Uterus (tissue), 2 donors: ENCODE measurements at regions not wholly inside any gene's neighbourhood (a gene's known extent, or its start where the extent isn't known, plus 50 kb on each side); places are given as distances from the start of the nearest gene placed in this dataset.

Experiments
- POLR2A ChIP-seq, 2 donors: fragments of 450-650 bp; IDR thresholded peaks; one replicate each; pipeline ENCODE4 v1.6.1; 2016; ENCODE audit warnings: antibody characterized with exemption in 2 of 2, mild to moderate bottlenecking in 1 of 2, moderate library complexity in 1 of 2
- TF ChIP-seq, protein P1 (sequence below), 4 experiments: fragments of 200-600 bp in 2 of 4; fragments of 450-650 bp in 2 of 4; sonication (generic) in 2 of 4; IDR thresholded peaks; one replicate each; pipeline ENCODE4 v1.5.1; 2016 to 2019; ENCODE audit warnings: antibody characterized with exemption in 4 of 4, mild to moderate bottlenecking in 2 of 4, moderate library complexity in 1 of 4

DNA sequence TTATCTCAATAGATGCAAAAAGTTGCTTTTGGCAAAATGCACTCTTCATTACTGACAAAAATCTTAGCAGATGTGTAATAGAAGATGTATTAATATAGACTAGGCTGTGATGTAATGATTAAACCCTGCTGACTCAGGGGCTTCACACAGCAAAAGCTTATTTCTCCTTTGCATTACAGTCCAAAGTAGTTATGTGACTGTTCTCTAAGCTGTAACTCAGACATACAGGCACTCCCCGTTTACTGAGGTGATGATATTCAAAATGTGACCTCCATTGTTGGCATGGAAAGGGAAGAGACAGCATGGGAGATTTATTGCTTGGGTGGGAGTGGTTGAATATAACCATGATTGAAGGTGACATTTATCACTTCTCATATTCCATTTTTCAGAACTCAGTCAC lies 331.5 kb downstream of the SNAPC1 start:
- no peak for TF ChIP-seq POLR2A (IDR thresholded peaks at IDR 0.05)
- TF ChIP-seq, protein P1, sequence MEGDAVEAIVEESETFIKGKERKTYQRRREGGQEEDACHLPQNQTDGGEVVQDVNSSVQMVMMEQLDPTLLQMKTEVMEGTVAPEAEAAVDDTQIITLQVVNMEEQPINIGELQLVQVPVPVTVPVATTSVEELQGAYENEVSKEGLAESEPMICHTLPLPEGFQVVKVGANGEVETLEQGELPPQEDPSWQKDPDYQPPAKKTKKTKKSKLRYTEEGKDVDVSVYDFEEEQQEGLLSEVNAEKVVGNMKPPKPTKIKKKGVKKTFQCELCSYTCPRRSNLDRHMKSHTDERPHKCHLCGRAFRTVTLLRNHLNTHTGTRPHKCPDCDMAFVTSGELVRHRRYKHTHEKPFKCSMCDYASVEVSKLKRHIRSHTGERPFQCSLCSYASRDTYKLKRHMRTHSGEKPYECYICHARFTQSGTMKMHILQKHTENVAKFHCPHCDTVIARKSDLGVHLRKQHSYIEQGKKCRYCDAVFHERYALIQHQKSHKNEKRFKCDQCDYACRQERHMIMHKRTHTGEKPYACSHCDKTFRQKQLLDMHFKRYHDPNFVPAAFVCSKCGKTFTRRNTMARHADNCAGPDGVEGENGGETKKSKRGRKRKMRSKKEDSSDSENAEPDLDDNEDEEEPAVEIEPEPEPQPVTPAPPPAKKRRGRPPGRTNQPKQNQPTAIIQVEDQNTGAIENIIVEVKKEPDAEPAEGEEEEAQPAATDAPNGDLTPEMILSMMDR (IDR thresholded peaks at IDR 0.05), result no peak
